Stimulated activated CD4-positive, alpha-beta T cell treated with anti-CD3 and anti-CD28 coated beads, TNF-alpha, amount 100 ng/mL, for 24 hours (primary cell): ENCODE measurements at regions not wholly inside any gene's neighbourhood (a gene's known extent, or its start where the extent isn't known, plus 50 kb on each side); places are given as distances from the start of the nearest gene placed in this dataset.

ENCODE experiments used
- DNase-seq, 3 experiments: peaks; one replicate each; pipeline ENCODE4 v3.0.0-alpha.2; 2020; ENCODE audit warnings: low read depth in 3 of 3

DNA sequence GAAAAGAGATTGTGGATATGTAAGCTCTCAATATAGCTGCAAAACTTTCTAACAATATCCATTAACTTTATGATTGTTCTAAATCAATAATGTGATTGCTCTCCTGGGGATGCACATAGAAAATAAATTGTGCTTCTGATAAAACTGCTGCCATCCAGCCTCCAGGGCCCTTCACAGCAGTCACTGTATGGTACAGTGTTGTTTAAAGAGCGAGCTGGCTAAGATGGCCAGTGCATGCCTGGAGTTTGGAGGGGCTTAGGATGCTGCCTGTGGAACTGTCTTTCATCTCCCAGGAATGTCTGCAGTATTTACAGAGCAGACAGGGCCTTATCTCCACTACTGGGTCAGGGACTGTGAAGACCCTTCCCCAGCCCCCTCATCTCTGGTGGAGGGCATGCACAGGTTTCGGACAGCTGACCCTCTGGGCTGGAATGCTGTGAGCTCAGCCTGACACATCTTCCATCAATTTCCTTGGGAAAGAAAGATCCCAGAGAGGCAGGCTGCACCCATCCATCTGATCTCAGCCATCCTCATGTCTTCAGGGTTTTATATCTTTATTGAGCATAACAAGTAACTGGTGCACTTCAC lies 137.0 kb downstream of the PLPP3 start:
- DNase-seq: no peak

DNA sequence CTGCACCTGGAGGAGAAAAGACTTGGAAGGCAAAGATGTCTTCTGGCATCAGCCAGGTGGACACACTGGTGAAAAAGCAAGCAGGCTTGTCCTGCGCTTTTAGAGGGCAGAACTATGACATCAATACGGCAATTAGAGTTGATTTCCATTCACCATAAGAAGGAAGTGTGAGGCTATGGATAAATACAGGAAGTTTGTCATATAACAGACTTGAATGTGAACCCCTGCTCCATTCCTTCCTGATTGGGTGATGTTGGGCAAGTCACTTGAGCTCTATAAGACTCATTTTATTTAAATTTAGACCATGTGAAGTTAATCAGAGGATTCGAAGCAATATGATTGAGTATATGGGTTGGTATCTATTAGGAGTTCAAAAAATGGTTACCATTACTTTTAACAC lies 137.8 kb downstream of the PLPP3 start:
- DNase-seq: no peak

DNA sequence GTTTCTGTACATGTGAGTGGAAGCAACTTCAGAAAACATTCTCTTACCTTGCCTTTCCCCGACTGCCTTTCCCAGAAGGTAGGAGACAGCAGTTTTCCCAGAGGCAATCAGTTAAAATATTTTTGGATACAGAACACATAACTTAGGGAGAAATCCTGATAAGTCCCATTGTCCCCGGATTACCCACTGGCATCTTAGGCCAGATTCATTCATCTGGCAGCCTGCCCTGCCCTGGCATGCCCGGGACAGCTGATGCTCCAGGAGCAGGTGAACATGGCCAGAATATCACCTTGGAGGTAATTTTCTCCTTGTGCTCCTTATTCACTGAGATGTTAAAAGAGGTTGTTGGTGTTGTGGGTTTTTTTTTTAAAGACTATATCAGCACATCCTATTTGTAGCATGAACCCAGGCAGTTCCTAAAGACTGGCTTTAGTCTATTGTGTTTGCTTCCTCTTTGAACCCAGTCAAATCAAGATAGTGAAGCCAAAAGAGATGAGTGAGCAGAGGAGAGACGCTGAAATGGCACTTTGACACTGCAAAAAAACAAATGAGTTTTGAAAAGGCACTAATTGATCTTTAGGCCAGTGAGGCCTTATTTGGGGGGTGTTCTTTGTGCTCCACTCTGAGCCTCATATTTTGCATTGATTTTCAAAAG lies 139.6 kb downstream of the PLPP3 start:
- no peak for DNase-seq

DNA sequence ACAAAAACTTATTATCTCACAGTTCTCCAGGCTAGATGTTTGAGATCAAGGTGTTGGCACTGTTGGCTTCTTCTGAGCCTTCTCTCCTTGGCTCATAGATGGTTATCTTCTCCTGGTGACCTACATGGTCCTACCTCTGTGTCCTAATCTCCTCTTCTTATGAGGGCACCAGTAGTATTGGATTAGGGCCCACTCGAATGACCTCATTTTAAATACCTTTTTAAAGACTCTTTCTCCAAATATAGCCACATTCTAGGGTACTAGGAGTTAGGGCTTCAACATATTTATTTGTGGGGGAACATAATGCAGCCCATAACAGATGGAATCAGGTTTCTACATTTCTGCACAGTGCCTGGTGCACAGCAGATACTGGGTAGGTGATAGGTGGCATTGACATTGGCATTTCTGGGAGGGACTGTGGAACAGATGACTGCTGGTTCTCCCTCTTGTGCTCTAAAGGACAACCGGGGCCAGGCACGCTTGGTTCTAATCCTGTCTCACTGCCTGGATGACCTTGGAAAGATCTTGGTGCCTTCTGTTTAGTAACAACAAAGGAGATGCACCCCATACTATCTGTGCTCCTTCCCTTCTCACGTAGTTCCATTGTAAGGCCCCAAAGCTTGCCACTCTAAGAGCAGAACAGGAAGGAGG lies 140.3 kb downstream of the PLPP3 start:
- no peak for DNase-seq

DNA sequence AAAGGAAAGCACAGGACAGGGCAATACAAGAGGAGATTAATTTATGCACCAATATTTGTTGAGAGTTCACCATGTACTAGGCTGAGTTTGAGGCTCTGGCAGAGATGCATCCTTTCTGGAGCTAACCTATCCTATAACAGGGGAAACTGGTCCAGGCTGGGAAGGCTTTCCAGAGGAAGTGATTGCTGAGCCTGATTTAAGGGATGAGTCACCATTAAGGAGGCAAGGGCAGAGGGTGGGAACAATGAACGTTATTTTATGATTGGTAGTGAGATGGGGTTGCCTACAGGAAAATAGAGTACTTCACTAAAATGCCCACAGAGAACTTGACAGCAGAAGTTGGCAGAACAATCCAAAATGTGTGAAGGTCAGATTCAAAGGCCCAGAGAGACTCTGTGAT lies 141.4 kb downstream of the PLPP3 start:
- no peak for DNase-seq

DNA sequence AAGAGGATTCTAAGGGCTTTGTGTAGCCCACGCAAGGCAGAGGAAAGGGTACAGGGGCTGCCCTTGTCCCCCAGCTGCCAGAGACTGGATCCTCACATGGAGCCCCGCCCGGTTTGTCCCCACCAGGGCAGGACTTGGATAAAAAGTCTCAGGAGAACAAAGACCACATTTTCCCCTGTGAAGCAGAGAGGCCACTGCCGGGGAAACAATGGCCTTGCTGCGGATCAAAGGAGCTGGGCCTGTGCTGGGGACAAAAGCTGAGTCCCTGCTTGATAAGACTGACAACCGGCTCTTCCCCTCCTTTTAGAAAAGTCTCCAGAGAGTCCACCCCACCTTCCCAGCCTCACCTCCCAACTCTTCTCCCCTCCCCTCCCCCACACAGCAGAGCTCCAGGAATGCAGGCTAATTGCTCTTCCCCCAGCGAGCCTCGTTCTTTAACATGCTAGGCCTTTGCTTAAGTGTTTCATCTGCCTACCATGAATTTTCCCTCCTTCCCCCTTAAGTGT lies 142.4 kb downstream of the PLPP3 start:
- no peak for DNase-seq

DNA sequence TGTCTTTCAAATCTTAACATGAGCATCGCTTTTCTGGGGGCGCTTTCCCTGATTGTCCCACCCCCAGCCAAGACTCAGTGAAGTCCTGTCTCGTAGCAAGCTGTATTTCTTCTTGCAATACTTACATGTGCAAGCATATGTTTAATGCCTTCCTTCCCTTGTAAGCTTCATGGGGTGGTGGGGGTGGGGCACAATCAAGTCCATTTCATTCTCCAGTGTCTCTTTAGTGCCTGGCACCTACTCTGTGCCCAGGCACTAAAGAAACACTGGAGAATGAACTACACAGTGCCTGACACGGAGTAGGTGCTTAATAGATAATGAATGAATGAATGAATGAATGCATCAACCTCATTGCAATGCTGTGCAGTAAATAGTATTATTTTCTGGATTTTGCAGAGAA lies 143.1 kb downstream of the PLPP3 start:
- no peak for DNase-seq

DNA sequence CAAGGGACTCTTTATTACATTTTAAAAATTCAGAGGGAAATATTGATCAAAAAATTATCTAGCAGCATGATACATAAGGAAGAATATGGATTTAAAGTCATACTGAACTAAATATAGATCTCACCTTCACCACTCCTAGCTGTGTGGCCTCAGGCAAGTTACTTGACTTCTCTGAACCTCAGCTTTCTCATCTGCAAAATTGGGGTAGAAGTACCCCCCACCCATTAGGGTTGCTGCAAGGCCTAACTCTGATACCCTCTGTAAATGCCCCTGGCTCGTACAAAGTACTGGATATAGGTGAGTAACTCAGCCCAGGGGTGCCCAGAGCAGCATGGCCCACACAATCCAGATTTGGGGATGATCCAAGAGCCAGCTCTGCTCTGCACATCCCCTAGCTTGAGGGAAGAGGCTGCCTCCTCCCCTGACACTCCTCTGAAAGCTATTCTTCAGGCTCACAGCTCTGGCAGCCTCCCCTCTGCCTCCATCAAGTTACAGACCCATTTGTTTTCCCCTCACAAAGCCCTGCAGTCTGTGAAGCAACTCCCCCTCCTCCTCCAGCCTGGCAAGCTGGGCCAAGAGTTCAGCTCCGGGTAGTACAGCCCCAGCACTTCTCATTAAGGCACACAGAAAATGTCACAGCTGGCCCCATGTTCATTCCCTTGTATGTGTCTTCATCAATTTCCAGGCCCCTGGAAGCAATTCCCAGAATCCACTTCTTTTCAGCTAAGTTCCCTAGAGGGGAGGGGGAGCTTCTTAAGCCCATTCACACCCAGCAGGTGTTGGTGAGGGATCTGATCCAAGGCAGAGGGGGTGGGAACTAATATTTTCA lies 143.7 kb downstream of the PLPP3 start:
- no peak for DNase-seq

DNA sequence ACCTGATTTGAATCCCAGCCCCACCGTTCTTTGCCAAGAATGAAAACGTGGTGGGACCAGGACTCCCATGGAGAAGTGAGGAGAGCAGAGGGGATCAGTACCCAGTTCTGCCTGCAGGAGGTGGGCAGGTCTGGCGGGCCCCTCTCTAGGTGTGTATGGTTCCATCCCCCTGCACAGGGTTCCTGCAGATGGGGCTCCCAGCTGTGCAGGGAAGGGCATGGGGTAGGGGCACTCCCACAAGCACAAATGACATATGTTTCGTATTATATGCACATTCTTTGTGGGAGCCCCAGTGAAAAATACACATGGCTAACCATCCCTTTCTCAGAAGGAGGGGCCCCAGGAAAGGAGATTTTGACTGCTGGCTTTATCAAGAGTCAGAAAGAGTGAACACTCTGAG lies 144.6 kb downstream of the PLPP3 start:
- no peak for DNase-seq

DNA sequence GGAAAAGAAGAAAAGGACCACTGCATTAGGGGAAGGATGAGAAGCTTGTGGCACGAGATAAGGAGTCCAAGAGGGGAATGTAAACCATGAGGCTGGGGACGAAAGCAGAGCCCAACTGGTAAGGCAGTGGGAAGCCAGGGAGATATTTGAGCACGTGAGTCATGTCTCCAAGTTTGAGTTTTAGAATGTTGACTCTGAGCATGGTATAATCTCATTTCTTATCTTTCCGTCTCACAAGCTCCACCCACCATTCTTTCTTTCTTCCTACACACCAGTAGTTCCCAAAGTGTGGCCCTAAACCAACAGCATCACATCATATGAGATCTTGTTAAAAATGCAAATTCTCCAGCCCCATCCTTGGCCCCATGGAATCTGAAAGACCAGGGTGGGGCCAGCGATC lies 145.3 kb downstream of the PLPP3 start:
- no peak for DNase-seq

DNA sequence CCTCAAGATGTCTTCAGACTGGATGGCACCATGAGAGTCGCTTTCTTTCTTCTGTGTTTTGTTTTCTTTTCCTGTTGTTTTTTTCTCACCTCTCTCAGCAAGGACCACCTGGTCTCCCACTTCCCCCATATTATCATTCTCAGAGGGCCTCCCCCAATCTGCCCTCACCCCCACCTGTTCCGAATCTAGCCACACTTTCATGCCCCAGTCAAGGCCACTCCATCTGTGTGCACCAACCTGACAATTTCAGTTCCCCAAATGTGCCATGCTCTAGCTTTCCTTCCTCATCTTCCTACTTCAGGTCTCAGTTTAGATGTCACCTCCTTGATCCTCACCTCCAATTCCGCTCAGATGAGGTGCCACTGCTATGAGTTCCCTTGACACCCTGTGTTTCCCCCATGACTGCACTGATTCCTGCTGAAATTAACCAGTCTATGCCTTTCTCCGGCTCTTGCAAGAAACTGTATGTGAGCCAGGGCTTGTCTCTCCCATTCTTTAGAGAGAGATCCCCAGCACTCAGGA lies 146.2 kb downstream of the PLPP3 start:
- no peak for DNase-seq

DNA sequence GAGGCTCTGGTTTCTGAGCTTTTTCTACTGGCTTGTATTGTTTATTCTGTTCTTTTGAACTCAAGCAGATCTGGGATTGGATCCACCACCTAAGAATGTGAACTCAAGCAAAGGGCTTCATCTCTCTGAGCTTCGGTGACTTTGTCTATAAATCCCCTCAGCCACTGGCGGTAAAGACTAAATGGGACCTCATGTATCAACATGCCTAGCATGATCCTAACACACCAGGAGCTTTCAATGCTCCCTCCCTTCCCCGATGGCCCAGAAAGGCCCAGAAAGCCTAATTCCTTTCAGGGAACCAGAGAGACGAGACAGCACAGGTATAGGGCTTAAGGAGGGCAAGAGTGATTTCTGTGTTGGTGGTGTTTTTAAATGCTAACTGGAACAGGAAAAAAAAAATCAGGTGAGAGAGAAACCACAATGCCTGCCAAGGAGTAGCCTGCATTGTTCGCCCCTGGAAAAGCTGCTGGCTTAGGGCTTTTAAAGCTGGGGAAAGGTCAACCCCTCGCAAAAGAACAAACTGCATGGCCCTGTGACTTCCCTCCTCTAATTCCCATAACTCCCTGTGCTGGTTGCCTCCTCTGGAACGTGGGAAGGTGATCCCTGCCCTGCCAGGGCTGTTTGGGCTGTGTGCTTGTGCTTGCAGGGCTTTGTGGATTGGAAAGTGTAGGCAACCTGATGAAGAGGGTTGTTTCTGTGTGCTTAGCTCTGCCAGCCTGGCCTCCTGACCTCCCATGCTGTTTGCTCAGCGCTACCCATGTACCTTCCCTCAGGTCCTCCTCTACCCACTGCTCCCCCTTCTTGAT lies 147.0 kb downstream of the PLPP3 start:
- DNase-seq: no peak

DNA sequence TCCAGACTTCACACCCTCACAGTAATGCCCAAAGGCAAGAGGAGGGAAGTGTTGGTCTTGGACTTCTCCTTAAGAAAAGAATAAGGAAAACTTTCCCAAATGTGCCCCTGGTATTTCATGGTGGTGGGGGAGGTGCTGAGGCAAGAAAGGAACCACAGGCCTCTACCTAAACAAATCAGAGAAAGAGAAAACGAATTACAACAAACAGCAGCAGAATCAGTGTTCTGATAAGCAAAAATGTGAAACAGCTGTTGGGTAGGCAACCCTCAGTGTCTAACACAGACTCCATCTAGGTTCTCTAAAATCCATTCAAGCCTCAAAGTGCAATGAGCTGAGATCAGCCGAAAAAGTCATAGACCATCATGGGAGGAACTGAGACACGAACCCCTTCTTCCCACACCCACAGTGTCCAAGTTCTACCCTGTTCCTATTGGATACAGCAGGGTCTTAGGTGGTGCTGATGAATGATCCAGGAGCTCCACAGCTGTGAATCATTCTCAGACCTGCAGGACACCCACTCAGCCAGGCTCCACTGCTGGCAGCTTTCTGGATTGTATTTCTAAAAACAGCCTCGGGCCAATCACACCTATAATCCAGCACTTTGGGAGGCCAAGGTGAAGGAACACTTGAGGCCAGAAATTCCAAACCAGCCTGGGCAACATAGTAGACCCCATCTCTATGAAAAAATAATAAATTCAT lies 149.1 kb downstream of the PLPP3 start:
- no peak for DNase-seq

DNA sequence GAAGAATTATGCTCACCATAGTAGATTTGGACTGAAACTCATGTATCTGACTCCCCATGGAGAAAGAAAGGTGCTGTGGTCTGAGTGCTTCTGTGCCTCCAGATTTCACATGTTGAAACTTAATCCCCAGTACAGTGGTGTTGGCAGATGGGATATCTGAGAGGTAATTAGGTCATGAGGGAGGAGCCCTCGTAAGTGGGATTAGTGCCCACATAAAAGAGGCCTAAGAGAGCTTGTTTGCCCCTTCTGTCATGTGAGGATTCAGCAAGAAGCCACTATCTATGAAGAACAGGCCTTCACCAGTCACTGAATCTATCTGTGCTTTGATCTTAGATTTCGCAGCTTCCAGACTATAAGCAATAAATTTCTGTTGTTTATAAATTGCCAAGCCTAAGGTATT lies 150.1 kb downstream of the PLPP3 start:
- no peak for DNase-seq

DNA sequence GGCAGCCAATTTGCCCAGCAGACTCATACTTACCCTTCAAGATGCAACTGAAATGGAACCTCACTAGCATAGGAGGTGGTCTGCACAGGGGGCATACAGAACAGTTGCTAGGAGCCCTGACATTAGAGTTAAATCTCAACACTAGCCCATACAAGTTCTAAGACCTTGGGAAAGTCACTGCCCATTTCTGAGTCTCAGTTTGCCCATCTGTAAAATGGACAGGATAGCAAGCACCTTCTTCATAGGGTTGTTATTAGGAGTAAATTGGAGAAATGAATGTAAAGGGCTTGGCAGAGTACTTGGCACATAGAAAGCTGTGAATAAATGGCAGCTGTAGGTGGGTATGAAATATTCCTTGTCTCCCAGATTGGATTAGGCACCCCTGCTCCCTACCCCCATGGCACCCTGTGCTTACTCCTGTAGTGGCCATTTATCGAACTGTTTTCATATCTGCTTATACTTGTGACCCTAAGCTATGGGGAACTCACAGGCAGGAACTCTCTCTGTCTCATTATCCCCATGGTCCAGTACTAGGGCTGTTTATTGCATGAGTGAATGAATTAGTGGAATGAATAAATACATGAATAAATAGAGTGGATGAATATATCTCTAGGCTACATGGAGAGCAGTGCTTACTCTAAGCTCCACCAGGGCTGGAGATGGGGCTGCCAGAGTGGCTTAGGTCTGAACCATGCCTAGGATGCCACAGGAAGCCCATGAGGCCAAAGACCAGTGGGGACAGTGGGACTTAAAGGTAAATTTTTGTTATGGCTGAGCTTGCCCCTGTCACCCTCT lies 152.6 kb downstream of the PLPP3 start:
- DNase-seq: no peak

DNA sequence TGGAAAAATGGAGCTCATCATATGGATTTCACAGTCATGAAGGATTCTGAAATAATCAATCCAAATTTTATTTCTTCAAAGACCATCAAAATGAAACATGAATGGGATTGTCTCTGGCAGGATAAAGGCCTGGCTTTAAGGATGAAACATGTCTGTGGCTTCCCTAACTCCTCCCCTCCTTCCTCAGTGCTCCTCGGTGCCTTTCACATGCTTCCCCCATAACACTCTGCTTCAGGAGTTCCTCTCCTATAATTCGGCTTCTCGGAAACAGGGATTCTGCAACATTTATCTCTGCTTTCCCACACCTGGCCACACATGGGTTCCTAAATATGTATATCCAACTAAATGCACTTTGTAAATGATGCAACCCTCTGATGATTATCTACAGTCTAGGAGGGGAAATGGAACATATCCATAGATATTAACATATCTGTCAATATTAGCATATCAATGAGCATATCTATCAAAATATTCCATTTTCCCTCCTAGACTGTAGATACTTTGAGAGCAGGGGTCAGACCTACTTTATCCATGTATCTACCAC lies 153.8 kb downstream of the PLPP3 start:
- no peak for DNase-seq

DNA sequence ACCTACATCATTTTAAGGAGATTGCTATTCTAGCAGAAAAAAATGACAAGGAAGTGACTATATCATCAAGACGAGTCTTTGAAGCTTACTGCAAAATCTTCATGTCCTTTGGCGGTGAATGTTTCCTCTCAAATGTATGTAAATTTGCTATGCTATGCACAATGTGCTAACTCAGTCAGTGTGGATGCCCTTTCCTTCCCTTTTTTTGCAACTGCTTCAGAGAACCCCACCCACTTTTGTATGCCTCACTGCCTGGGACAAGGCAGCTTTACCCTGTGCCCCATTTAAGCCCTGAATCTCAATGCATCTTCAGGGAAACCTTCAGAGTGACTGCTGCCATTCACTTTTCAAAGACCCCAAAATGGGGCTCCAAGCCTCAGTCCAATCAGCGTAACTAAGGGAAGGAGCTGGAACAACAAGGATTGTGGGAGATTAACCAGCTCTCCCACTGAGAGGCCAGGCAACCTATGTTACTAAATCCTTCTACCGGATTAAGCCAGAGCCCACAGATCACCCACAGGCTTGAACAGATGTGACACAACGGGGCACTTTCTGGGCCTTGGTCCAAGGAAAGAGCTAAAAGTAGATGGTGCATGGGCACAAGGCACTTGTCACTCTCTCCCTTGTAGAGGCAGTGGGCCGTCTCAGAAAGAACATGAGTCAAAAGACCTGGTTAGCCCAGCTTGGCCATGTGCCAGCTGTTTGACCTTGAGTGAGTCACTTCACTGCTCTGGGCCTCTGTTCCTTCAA lies 154.4 kb downstream of the PLPP3 start:
- no peak for DNase-seq

DNA sequence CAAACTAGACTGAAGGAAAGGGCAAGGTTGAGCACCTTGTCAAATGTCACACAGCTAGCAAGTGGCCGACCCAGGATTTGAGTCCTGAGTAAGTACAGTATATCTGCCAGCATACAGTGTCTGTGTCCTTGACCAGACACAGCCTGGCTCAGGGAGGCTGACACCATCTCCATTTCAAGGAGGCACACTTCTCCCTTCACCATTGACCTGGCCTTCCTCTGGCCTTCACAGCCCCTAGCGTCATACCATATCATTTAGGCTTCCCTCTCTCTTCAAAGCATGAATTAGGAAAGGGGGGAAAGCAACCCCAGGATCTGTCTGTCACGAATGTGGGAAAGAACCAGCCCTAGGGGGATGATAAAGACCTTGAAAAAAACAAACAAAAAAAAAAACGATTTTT lies 155.6 kb downstream of the PLPP3 start:
- no peak for DNase-seq

DNA sequence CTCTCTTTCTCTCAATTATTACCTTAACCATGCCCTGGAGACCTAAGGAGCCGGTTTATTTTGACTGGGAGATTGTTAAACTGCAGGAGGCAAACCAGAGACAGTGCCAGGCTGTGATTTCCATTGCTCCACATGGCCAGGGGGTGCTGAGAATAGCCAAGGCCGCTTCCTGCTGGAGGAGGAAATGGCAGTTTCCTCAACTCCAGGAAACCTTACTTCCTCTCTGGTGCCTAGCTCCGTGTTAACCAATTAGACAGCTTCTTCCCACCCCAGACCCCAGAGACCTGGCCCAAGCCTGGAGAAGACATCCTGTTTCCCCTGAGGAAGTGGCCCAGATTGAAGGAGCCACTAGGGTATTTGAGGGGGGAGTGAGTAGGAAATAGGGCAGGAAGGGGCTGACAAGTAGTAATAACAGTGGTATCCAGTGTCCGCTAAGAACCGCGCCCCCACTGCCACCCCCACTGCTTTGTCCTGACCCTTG lies 161.2 kb downstream of the PLPP3 start:
- DNase-seq: no peak
